ENCODE measurements at regions not wholly inside any gene's neighbourhood (a gene's known extent, or its start where the extent isn't known, plus 50 kb on each side); places are given as distances from the start of the nearest gene placed in this dataset.

DNA sequence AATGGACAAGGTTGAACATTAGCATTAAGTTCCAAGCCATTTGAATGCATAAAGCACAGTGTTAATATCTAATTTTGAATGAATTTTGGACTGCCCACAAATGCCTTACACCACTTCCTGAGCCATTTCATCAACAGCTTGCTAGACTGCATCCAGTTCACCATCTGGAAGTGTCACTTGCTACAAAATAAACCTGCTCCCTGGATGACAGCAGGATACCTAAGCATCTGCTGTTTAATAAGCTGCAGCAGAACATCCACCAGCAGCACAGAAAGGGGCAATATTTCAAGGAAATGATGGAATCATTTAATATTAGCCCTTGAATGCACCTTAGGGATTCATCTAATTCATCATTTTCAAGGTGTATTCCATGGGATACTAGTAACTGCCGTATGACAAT lies 76.6 kb upstream of the PCDH9 start:
- H3K4me3 ChIP-seq (ENCODE audit: low read length) = no peak overlapping the region
- DNase-seq (ENCODE audit: low read depth) = no peak
- TF ChIP-seq, protein P1, sequence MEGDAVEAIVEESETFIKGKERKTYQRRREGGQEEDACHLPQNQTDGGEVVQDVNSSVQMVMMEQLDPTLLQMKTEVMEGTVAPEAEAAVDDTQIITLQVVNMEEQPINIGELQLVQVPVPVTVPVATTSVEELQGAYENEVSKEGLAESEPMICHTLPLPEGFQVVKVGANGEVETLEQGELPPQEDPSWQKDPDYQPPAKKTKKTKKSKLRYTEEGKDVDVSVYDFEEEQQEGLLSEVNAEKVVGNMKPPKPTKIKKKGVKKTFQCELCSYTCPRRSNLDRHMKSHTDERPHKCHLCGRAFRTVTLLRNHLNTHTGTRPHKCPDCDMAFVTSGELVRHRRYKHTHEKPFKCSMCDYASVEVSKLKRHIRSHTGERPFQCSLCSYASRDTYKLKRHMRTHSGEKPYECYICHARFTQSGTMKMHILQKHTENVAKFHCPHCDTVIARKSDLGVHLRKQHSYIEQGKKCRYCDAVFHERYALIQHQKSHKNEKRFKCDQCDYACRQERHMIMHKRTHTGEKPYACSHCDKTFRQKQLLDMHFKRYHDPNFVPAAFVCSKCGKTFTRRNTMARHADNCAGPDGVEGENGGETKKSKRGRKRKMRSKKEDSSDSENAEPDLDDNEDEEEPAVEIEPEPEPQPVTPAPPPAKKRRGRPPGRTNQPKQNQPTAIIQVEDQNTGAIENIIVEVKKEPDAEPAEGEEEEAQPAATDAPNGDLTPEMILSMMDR (conservative IDR thresholded peaks at IDR 0.05; ENCODE audit: low read length) = no peak

GRCh38 chr13:67303661-67304333 lies 73.7 kb upstream of the PCDH9 start:
- TF ChIP-seq, protein P1 (conservative IDR thresholded peaks at IDR 0.05; ENCODE audit: low read length) = no peak
- no peak overlapping the region for H3K4me3 ChIP-seq (ENCODE audit: low read length)
- DNase-seq (ENCODE audit: low read depth) = no peak

DNA sequence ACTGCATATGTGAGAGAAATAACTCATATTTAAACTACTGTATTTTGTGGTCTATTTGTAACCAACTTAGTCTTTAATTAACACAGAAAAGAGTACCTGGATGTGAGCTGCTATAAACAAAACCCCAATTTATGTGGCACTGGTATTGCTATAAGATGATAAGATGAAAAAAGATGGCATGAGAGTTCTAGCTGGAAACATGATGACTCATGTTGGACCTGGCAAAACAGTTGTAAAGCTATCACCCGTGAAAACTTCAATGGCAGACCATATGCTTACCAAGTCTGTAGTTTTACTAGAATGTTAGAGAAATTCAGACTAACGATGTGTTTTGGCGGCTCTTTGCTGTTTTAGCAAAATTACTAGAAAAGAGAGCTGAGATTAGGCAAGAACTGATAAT lies 69.6 kb upstream of the PCDH9 start:
- TF ChIP-seq, protein P1 (conservative IDR thresholded peaks at IDR 0.05; ENCODE audit: low read length) = no peak
- DNase-seq (ENCODE audit: low read depth) = peak; percentile 32
- H3K4me3 ChIP-seq (ENCODE audit: low read length) = no peak overlapping the region

DNA sequence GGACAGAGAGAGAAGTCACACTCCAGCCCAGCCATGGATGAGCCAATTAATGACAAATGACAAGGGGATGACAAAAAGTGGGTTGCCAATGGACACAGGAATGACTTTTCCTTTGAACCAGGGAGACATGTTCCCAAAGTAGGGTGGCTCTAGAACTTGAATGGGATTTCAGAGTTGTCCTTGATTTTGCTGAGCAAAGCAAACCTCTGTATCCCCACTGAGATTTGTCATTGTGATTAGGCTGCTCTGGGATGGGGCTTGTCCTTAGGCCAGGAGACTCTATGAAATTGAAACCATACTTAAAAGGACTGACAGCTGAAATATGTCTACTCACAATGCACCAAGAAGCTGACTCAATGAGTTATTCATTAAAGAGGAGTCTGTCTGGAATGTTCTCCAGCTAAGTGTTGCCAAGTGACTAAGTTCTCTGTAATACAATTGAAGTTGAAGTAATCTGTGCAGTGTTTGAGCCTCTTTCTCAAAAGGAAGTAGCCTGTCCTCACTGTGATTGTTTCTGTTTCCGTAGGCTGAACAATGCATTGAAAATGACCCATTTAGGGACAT lies 69.0 kb upstream of the PCDH9 start:
- TF ChIP-seq, protein P1 (conservative IDR thresholded peaks at IDR 0.05; ENCODE audit: low read length) = no peak
- DNase-seq (ENCODE audit: low read depth) = peak; percentile 86
- no peak overlapping the region for H3K4me3 ChIP-seq (ENCODE audit: low read length)

DNA sequence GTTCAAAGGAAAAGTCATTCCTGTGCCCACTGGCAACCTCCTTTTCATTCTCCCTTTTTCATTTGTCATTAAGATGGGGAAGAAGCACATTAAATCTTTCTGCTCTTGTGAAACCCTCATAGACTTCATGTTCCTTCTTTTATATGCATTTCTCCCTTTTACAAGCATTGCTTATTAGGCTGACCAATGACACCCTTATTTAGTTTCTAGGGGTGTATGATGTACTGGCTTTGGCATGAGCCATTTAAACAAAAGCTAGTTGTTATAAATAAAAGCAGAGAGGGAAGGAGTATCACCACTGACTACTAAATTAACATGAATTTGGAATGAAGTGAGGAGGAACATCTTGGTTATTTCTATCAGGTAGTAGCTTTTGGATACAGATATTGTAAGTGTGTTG lies 68.2 kb upstream of the PCDH9 start:
- TF ChIP-seq, protein P1 (conservative IDR thresholded peaks at IDR 0.05; ENCODE audit: low read length) = no peak
- H3K4me3 ChIP-seq (ENCODE audit: low read length) = no peak overlapping the region
- no peak for DNase-seq (ENCODE audit: low read depth)

DNA sequence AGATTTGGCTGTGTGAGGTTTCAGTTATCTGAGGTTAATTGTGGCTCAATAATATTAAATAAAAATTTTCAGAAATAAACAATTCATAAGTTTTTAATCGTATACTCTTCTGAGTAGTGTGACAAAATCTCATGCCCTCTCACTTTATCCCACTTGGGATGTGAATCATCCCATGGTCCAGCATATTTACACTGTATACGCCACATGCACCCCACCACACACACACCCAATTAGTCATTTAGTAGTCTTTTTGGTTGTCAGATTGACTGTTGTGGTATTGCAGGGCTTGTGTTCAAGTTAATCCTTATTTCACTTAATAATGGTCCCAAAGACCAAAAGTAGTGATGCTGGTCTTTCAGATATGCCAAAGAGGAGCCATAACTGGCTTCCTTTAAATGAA lies 66.4 kb upstream of the PCDH9 start:
- TF ChIP-seq, protein P1 (conservative IDR thresholded peaks at IDR 0.05; ENCODE audit: low read length) = no peak
- H3K4me3 ChIP-seq (ENCODE audit: low read length) = no peak overlapping the region
- peak; percentile 12 for DNase-seq (ENCODE audit: low read depth)

- DNase-seq (ENCODE audit: low read depth) = no peak
- TF ChIP-seq, protein P1 (conservative IDR thresholded peaks at IDR 0.05; ENCODE audit: low read length) = no peak
- H3K4me3 ChIP-seq (ENCODE audit: low read length) = no peak overlapping the region
Observed at GRCh38 chr13:67292886-67293285, 62.8 kb upstream of the PCDH9 start.

Data from AG10803 (cell line).